GM18511 (cell line): ENCODE measurements at regions not wholly inside any gene's neighbourhood (a gene's known extent, or its start where the extent isn't known, plus 50 kb on each side); places are given as distances from the start of the nearest gene placed in this dataset.
"Not testable (repeated sequence)": the region's sequence is repeated elsewhere in the genome, so short reads cannot be mapped to it uniquely, and the experiment has no call there.

Experiments used
- ATAC-seq: cut with Tn5 transposase; IDR thresholded peaks from one replicate; pipeline ENCODE4 v1.9.1; 2021; ENCODE audit warnings: mild to moderate bottlenecking, moderate library complexity; ENCODE audit not compliant: unreplicated experiment

DNA sequence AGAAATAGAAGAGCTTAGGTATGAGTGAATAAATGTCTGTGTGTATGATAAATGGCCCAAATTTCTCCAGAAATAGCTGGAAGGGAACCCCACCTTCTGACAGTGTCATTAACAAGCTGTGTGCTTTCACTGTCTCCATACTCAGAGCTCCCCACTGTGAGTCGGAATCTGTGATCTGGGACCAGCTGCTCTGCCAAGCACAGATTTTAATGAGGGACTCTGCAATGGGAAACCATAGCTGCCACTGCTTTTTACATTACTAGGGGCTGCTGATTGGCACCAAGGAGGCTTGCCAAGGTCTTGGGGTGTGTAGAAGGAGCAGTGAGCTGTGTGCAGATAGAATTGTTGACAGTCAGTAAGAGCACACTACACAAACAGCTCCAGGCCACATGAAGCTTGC lies 244.2 kb upstream of the CCDC196 start:
- ATAC-seq = no peak

DNA sequence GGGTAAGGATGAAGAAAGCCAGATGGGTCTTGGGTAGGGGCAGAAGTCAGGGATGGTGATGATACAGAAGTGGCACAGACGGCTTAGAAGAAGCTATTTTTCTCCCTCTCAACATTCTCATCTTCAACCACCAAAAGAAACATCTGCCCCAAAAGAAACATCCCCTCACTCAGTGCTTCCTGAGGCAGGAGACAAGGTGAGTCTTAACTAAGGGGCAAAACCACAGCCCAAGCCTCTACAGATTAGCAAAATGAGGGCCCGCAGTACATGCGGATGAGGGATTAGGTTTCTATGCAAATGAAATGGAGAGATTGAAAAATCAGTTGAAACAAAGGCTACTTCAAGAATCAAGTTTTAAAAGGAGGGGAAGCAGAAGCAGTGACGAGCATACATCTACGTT lies 241.3 kb upstream of the CCDC196 start:
- ATAC-seq = no peak

- no peak for ATAC-seq
Observed at GRCh38 chr14:66247662-66248193, 238.4 kb upstream of the CCDC196 start.

DNA sequence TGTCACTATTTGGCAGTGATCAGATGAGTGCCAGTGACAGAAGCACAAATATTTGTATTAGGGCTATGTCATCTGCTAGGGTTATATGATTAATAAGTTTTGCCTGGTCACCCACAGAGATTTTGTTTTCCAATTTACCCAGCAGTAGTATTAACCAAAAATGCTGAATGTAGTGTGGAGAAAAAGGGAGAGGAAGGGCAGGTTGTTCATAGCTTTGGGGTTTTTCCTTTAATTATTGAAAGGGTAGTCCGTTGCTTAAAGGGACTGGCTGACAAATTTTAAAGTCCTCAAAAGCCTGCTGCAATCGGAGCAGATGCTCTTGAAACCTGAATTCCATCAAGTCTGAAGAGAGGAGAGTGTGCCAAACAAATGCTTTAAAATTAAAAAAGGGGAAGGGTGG lies 237.9 kb upstream of the CCDC196 start:
- no peak for ATAC-seq

DNA sequence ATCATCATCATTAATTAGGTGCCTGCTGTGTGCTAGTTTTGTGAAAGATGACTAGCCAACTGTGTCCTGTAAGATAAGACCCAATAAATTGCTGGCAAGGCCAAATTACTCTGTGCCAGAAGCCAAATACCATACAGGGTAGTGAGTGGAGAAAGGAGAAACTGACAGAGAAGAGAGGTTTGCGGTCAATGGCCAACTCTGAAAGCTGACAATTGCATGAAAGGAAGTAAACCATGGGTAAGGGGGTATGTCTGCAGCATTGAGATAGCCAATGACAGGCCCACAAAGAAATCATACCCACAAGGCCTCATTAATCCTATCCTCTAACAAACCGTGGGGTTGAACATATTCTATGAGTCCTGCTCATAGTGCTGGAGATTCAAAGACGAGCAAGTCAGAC lies 236.6 kb upstream of the CCDC196 start:
- ATAC-seq = no peak

DNA sequence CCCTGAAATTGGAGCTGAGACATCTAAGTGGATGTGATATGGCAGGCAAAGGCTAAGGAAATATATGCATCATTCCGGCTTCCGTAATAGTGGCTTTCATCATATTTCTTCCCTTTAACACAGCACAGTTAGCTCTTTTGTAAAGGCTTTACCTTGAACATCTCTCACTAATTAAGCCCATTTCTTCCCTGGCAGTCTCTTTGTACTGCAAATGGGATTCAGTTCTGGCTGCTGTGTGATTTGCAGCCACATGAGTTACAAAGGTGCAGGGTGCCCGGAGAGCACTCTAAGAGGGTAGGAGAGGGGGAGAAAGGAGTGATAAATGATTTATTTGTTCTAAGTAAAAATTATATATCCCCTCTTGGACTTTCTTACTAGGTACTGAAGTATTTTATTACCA lies 232.1 kb upstream of the CCDC196 start:
- no peak for ATAC-seq

DNA sequence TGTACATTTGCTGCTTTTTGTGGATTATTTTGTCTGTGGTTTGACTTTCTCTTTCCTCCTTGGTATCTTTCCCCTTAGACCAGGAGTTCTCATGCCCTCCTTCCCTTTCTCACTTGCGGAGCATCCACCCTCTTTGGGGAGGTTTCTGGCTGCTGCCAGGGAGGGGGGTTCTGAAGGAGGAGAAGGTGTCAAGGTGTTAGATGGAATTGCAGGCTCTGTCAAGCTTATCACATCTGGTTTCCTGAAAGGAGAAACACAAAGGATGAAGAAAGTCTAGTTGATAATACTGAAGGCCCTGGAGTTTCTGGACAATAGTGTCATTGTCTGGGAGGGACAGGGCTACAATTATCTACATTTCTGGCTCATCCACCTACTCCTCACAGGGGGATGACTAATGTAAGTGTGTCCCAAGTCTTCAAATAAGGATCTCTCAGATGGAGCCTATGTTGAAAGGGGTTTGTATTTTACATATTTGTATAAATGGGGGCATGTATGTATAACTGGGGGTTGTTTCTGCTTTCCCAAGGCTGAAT lies 217.3 kb upstream of the CCDC196 start:
- no peak for ATAC-seq

- no peak for ATAC-seq
Observed at GRCh38 chr14:66272221-66272620, 213.9 kb upstream of the CCDC196 start.

GRCh38 chr14:66273261-66273832 lies 212.8 kb upstream of the CCDC196 start:
- no peak for ATAC-seq

DNA sequence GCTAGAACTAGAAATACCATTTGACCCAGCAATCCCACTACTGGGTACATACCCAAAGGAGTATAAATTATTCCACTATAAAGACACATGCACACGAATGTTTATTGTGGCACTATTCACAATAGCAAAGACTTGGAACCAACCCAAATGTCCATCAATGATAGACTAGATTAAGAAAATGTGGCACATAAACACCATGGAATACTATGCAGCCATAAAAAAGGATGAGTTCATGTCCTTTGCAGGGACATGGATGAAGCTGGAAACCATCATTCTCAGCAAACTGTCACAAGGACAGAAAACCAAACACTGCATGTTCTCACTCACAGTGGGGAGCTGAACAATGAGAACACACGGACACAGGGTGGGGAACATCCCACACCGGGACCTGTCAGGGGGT lies 207.8 kb upstream of the CCDC196 start:
- not testable (repeated sequence) for ATAC-seq

DNA sequence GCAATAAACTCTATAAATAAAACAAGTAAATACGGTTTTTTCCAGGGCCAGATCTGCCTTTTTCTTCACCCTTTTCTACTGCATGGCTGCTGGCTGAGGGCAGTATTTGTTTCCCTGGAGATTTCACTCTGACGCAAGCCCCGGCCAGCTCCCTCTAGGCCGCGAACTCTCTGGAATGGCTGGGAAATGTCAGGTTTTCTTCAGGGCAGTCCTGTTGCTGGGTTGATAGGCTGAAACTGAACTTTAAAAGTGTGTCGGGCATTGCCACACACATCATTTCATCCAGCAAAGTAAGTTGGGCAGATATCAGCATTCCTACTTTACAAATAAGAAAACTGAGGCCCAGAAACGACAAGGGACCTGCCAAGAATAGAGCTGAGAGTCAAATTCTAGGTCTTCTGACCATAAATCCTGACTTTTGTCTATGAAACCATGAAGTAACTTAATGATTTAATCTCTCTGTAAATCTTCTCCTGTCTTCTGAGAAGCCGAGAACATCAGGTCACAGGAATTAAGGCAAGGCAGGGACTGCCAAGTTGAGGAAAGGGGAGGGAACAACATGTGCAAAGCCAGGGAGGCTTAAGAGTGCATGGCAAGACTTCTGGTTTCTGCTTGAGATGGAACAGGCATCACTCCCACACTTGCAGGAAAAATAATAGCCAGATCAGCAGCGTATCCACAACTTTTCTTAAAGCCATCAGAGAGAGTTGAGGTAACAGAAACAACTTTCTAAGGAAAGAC lies 205.0 kb upstream of the CCDC196 start:
- ATAC-seq = no peak

GRCh38 chr14:66284346-66284745 lies 201.8 kb upstream of the CCDC196 start:
- ATAC-seq = no peak

DNA sequence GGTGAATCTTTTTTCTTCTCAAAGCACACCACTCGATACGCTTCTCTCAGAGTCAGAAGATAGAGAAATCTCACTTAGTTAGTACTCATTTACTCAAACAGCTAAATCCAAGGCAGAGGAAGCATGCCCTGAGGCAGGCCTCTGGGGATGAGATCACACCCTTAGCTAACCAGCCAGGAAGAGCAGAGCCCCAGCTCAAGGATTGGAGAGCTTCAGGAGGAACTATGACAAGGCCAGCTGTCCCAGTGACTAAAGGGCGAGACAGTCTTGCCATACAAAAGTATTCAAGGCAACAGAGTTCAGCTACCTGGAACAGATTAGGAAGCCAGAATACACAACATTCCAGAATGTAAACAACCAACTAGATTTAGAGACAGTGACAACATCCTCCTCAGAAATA lies 197.7 kb upstream of the CCDC196 start:
- no peak for ATAC-seq

- ATAC-seq = no peak
Observed at GRCh38 chr14:66291756-66292155, 194.4 kb upstream of the CCDC196 start.

DNA sequence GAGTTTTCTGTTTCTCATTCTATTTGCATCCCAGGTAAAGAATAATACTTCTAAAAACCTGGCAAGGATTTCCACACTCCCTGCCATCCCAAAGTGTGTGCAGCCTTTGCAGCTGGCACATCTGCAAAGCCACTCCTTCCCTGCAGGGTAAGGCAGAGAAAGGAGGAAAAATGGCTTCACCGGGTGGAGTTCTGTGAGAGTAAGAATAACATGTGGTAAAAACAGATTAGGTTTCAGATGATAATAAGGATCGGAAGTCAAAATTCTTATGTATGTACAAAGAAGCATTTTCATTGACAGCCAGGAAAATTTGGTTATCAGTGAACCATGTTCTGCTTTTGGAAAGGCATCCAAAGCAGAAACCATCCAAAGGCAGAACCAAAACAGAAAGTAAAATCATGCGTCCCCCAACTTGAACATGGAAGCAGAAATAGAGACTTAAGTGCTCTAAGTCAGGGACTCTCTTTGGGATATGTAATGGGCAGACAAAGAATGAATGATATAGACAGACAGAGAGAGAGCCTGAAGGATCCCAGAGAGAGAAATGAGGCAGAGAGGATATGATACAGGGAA lies 192.6 kb upstream of the CCDC196 start:
- no peak for ATAC-seq

DNA sequence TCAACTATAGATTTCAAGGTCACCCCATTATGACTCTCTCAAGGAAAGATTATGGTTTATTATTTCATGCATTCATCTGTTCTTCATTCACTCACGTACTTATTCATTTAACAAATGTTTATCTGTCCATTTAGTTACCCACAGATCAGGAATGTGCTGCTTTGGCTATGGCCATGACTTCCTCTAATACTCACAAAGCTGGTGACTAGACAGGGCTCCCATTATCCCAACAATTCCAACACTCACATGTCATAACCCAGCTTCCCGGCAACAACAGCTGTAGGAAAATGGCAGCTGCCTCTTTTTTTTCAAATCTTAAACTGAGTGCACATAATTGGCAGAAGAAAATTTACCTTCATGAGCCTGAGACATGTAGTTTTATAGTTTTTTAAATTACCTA lies 190.8 kb upstream of the CCDC196 start:
- ATAC-seq = no peak

- no peak for ATAC-seq
Observed at GRCh38 chr14:66300886-66301285, 185.3 kb upstream of the CCDC196 start.

GRCh38 chr14:66306101-66306500 lies 180.1 kb upstream of the CCDC196 start:
- no peak for ATAC-seq

GRCh38 chr14:66311058-66311457 lies 175.1 kb upstream of the CCDC196 start:
- no peak for ATAC-seq

- no peak for ATAC-seq
Observed at GRCh38 chr14:66311990-66312389, 174.2 kb upstream of the CCDC196 start.

GRCh38 chr14:66312451-66312850 lies 173.7 kb upstream of the CCDC196 start:
- ATAC-seq = no peak

DNA sequence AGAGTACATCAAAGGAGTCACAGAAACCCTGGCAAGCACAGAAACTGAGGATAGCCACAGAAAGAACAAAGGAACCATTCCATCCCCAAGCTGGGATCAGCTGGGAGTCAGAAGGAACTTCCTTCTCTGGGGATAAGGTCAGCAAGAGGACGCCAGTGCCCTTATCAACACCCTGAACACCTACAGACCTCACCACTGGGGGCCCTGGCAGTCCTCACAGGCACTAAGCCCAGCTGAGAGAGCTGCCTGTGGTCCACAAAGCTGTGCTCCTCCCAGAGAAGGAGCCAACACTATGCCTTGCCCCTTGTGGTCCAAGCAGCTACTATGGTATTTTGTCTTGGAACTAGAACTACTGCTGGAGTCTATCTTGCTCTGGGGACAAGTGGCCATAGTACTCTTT lies 171.1 kb upstream of the CCDC196 start:
- ATAC-seq = no peak
